Type B pancreatic cell (in vitro differentiated cells): ENCODE measurements at regions not wholly inside any gene's neighbourhood (a gene's known extent, or its start where the extent isn't known, plus 50 kb on each side); places are given as distances from the start of the nearest gene placed in this dataset.
"Not testable (repeated sequence)": the region's sequence is repeated elsewhere in the genome, so short reads cannot be mapped to it uniquely, and the experiment has no call there.

Experiments
- DNase-seq: peaks from one replicate; pipeline ENCODE4 v3.0.0; 2021; ENCODE audit warnings: mixed read lengths; ENCODE audit not compliant: unreplicated experiment; ENCODE audit errors: extremely low spot score
- H3K27ac Mint-ChIP-seq: 2 replicates; pipeline ENCODE4 v1.8.0; 2021; ENCODE audit warnings: mild to moderate bottlenecking, mixed read lengths
- H3K27me3 Mint-ChIP-seq: 2 replicates; pipeline ENCODE4 v1.8.0; 2021; ENCODE audit warnings: mixed read lengths
- H3K36me3 Mint-ChIP-seq: 2 replicates; pipeline ENCODE4 v1.8.0; 2021; ENCODE audit warnings: mixed read lengths
- H3K4me1 Mint-ChIP-seq: one replicate; pipeline ENCODE4 v1.8.0; 2021; ENCODE audit warnings: mixed read lengths; ENCODE audit not compliant: unreplicated experiment
- H3K4me3 Mint-ChIP-seq: 2 replicates; pipeline ENCODE4 v1.8.0; 2021; ENCODE audit warnings: mild to moderate bottlenecking, mixed read lengths
- H3K9me3 Mint-ChIP-seq: 2 replicates; pipeline ENCODE4 v1.8.0; 2021; ENCODE audit warnings: mixed read lengths
- TF ChIP-seq, protein P1 (sequence below): fragments of 200-600 bp; sonication (generic); conservative IDR thresholded peaks from 2 replicates; pipeline ENCODE4 v1.5.0; 2021; ENCODE audit warnings: antibody characterized with exemption, mild to moderate bottlenecking

DNA sequence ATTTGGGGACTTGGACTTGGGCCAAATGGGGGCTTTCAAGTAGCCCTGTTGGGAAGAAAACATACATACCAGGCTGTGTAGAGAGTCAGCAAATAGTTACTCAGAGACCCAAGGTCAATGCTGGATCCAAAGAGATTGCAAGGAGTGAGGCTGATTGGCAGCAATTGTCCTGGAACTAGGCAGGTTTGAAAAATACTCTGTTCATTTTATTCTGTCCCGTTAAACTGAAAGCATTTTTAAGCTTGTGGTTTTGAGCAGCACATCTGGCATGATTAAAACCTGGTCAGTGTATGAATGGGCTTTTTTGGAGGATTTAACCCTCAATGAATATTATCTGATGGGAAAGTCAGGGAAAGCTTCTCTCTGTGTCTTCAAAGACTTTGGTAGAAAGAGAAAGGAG lies 294.3 kb upstream of the BOD1L1 start:
- Mint-ChIP-seq H3K36me3 (no peaks in the 10 kb centered on the region), H3K9me3 (no peaks in the 10 kb centered on the region), H3K4me1 (no peaks in the 10 kb centered on the region), H3K27ac (no peak overlapping the region), H3K4me3 (no peak overlapping the region), H3K27me3 (peaks cover 3% of the 10 kb centered on the region)
- no peak for DNase-seq
- TF ChIP-seq, protein P1, sequence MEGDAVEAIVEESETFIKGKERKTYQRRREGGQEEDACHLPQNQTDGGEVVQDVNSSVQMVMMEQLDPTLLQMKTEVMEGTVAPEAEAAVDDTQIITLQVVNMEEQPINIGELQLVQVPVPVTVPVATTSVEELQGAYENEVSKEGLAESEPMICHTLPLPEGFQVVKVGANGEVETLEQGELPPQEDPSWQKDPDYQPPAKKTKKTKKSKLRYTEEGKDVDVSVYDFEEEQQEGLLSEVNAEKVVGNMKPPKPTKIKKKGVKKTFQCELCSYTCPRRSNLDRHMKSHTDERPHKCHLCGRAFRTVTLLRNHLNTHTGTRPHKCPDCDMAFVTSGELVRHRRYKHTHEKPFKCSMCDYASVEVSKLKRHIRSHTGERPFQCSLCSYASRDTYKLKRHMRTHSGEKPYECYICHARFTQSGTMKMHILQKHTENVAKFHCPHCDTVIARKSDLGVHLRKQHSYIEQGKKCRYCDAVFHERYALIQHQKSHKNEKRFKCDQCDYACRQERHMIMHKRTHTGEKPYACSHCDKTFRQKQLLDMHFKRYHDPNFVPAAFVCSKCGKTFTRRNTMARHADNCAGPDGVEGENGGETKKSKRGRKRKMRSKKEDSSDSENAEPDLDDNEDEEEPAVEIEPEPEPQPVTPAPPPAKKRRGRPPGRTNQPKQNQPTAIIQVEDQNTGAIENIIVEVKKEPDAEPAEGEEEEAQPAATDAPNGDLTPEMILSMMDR = no peak

DNA sequence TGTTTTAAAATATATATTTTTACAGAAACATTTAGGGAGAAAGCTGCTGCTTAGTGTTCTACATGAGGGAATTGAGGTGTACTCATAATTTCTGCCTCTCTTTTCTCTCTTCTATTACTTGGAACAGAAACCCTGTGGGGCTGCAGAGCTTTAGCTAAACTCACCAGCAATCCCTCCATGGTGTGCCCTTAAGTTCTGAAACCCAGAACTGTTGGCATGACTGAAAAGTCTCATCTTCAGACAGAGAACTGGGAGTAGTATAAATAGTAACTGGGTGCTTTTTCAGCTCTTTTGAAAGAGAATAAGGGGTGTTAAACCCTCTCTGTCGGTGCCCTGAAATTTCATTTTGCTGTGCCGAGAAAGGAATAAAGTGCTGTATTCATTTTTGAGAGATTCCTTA lies 294.9 kb upstream of the BOD1L1 start:
- Mint-ChIP-seq H3K4me1 (no peaks in the 10 kb centered on the region), H3K27me3 (no peaks in the 10 kb centered on the region), H3K27ac (no peak overlapping the region), H3K36me3 (no peaks in the 10 kb centered on the region), H3K4me3 (no peak overlapping the region), H3K9me3 (no peaks in the 10 kb centered on the region)
- DNase-seq = no peak
- TF ChIP-seq, protein P1 = no peak

DNA sequence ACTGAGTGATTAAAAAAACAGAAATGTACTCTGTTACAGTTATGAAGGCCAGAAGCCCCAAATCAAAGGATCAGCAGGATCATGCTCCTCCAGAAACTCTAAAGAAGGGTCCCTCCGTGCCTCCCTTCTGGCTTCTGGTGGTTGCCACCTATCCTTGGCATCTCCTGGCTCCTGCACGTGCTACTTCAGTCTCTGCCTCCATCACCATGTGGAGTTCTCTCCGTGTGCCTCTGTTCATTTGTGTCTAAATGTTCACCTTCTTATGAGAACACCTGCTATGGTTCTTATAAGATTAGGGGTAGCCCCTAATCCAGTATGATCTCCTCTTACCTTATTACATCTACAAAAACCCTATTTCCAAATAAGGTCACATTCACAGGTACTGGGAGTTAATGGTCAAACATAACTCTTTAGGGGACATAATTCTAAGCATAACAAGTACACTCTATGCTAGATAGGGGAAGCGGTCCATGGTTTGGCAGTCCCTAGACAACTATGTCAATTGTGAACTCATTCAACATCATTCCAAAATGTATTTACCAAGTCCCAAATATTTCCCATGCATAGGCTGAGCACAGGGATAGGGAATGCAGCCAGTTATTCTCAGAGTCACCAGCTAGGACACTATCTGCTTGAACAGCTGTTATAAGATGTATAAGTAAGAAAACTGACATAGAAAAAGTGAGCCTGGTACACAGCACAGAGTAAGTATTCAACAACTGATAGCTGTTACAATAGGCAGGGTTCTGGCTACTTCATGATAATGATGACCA lies 295.5 kb upstream of the BOD1L1 start:
- TF ChIP-seq, protein P1 = no peak
- Mint-ChIP-seq H3K4me3 (no peak overlapping the region), H3K4me1 (no peaks in the 10 kb centered on the region), H3K27ac (no peak overlapping the region), H3K9me3 (no peaks in the 10 kb centered on the region), H3K27me3 (no peaks in the 10 kb centered on the region), H3K36me3 (no peaks in the 10 kb centered on the region)
- no peak for DNase-seq

DNA sequence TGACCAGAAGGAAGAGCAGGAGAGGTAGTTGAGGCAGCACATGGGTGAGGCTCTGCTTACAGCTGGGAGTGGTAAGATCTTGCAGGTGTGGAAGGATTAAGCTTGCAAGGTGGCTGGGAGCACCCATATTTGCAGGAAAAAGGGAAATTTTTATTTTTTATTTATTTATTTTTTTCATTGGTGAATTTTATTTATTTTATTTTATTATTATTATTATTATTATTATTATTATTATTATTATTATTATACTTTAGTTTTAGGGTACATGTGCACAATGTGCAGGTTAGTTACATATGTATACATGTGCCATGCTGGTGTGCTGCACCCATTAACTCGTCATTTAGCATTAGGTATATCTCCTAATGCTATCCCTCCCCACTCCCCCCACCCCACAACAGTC lies 297.4 kb upstream of the BOD1L1 start:
- H3K4me3 Mint-ChIP-seq, H3K36me3 Mint-ChIP-seq, DNase-seq, H3K27ac Mint-ChIP-seq, H3K27me3 Mint-ChIP-seq, H3K9me3 Mint-ChIP-seq, H3K4me1 Mint-ChIP-seq: not testable (repeated sequence)

DNA sequence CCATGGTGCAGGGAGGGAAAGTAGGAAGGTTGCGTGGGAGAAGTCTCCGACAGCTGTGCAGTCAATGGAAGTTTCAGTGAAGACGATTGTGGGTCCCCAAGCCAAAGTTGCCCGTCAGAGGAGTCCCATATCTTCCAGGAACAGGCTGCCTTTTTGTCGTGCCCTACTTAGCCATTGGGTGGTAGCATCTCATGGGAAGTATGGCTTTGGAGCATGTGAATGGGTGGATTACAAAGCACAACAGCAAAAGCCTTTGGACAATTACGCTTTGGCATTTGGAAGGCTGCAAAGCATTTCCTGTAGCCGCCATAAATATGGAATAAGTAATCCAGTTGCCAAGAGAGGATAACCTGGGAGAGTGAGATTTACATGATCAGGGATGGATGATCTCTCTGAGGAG lies 300.7 kb upstream of the BOD1L1 start:
- no peaks in the 10 kb centered on the region for H3K9me3 Mint-ChIP-seq
- peaks cover 3% of the 10 kb centered on the region for H3K27me3 Mint-ChIP-seq
- H3K36me3 Mint-ChIP-seq = no peaks in the 10 kb centered on the region
- DNase-seq = no peak
- H3K4me1 Mint-ChIP-seq = no peaks in the 10 kb centered on the region
- H3K4me3 Mint-ChIP-seq = no peak overlapping the region
- H3K27ac Mint-ChIP-seq = no peak overlapping the region
- TF ChIP-seq, protein P1 = no peak

DNA sequence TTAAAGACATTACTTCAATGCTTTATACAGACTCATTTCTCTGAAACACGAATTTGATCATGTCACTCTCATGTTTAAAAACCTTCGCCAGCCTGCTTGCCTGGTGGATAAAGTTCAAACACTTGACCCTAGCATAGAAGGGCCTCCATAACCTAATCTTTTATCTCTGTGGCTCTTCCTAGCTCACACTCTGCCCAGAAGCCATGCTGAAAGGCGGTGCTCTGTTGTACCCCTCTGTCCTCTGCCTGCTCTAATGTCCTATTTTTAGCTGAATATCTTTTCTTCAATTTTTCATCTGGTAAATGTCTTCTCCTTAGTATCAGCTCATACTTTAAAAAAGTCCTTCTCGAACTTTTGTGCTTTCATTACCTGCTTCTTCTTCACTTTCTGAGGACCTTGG lies 302.6 kb upstream of the BOD1L1 start:
- TF ChIP-seq, protein P1 = no peak
- DNase-seq = no peak

More for the DNA sequence above, 302.6 kb upstream of the BOD1L1 start:
- Mint-ChIP-seq H3K27ac (no peak overlapping the region), H3K27me3 (peaks cover 3% of the 10 kb centered on the region), H3K4me1 (no peaks in the 10 kb centered on the region), H3K9me3 (no peaks in the 10 kb centered on the region), H3K36me3 (no peaks in the 10 kb centered on the region), H3K4me3 (no peak overlapping the region)
